ENCODE measurements at regions not wholly inside any gene's neighbourhood (a gene's known extent, or its start where the extent isn't known, plus 50 kb on each side); places are given as distances from the start of the nearest gene placed in this dataset.

DNA sequence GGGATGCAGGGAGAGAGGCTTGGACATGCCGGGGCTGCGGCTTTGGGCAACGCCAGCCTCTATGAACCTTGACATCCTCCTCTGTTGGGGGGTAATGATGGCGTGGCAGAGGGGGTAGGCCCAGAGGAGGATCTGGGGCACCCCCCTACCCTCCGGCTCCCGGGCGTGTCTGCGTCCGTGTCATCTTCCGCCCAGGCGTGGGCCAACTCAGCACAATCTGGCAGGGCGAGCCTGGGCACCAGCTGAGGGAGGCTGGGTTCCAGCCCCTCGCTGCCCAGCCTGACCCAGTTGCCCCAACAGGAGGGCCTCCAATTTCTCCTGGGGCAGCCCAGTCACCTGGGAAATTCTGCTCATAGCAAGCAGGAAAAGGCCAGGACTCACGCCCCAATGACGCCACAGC, 62.9 kb upstream of the IL17B start:
- no peak for DNase-seq (ENCODE audit: low read depth, low spot score)

DNA sequence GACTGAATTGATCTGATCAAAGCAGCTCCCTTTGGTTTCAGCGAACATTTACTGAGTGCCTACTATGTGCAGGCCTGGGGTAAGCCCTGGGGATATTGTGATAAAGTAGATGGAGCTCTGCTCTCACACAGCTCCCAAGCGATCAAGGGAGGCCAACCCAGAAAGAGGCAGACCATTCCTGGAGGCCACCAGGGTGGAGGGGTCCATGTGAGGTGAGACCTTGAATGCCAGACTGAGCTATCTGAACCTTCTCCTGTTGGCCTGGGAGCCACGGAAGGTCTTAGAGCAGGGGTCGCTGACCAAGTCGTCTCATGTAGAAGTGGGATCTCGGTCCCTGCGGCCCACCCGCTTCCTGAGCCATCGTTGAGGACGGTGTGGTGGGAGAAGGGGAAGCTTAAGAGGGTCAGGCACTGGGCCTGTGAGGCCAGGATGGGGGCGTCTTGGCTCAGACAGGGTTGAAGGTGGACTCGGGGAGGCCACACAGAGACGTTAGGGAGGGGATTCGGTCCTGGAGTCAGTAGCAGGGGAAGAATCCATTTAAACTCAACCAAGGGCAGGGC, 62.2 kb upstream of the IL17B start:
- DNase-seq (ENCODE audit: low read depth, low spot score), result no peak

DNA sequence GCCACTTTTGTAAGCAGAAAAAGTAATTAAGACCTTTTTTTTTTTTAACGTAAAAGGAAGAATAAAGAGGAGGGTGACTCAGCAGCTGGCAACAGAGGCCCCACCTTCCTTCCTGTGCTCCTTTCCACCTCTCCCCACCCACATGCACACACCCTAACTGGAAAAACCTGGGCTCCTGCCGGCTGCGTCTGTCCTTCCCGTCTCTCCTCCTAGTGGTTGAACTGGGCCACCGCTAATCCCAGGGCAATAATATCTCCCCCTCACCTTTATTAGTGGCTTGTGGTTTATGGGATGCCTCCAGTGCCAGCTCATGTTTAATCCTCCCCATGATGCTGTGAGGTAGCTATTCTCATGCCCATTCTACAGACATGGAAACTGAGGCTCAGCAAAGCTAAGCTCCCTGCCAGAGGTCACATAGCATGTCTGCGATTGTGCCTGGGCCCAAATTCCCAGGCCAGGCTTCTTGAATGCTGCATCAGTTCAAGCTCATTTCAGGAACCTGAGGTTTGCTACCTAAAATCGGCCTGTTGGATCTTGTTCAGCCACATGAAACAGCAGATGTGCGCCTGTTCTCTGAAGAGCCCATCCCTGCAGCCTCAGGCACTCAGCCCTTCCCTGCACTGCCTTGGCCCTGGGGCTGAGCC, 60.9 kb upstream of the IL17B start:
- peak; percentile 84 for DNase-seq (ENCODE audit: low read depth, low spot score)

DNA sequence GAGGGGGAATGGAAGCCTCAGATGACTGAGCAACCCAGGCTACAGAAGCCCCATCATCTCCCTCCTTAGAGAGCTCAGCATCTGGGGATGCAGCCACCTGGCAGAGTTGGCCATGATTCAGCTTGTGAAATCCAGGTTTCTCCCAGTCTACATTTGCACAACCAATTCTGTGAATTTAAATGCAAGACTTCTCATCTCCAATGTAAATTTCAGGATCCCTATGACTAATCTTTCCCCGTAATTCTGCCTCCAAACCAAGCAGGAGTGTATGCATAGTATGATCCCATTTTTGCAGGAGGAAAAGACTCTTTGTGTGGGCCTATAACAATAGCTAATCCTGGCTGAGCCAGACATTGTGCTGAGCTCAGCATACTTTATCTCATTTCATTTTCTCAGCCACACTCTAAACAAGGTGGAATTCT, 59.6 kb upstream of the IL17B start:
- no peak for DNase-seq (ENCODE audit: low read depth, low spot score)

DNA sequence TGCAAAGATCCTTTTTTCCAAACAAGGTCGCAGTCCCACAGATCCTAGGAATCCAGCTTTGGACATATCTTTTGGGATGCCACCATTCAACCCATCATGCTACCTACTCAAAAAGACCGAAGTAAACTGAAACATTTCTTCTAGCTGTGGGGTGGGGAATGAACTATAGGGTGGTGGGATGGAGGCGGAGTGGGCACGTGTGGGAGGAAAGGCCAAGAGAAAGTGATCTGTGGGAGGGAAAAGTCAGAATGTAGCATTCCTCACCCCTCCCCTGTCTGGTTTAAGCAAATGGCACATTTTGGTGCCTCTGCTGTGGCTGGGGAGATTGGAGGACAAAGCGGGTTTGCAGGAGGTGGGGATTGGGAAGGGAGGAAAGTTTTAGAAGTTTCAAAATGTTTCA, 59.2 kb upstream of the IL17B start:
- DNase-seq (ENCODE audit: low read depth, low spot score), result no peak

DNA sequence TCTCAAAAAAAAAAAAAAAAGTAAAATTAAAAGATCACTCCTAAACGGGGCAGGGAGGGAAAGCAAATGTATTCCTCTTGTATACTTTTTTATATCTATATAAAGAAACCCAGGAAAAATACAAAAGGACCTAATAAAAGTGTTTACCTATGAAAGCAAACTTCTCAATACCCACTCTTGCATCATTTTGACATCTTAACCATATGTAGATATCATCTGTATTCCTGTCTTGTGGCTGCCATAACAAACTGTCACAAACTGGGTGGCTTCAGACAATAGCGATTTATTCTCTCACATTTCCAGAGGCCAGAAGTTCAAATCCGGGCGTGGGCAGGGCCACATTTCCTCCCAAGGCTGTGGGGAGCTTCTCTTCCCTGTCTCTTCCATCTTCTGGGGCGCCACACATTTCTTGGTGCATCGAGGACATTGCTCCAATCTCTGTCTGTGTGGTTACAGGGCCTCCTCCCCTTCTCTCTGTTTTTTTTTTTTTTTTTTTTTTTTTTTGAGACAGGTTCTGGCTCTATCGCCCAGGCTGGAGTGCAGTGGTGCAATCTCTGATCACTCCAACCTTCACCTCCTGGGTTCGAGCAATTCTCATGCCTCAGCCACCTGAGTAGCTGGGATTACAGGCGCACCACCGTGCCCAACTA, 58.4 kb upstream of the IL17B start:
- no peak for DNase-seq (ENCODE audit: low read depth, low spot score)

DNA sequence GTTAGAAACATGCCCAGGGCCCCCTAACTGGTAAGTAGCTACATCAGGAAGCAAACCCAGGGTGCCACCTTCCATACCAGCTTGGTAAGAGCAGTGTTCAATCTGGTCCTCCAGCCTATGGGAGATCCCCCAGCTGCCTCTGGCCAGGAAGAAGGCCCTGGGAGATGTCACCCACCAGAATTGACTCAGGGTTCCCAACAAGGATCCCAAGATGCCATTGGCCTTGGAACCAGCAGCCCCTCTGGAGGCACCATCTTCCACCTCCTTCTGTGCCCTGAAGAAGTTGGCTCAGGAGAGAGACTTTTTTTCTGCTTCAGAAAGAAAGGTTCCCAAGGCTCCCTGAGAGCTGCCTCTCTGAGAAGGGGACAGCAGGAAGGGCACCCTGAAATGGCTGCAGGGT, 56.6 kb upstream of the IL17B start:
- DNase-seq (ENCODE audit: low read depth, low spot score), result no peak

DNA sequence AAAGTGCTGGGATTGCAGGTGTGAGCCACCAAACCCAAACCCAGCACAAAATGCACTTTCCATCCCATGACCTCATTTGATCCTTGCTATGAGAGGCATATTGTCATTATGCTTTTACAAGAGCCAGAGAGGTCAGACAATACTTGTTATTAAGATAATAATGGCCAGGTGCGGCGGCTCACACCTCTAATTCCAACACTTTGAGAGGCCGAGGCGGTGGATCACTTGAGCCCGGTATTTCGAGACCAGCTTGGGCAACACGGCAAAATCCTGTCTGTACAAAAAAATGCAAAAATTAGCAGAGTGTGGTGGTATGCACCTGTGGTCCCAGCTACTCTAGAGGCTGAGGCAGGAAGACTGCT, 55.9 kb upstream of the IL17B start:
- DNase-seq (ENCODE audit: low read depth, low spot score), result no peak

DNA sequence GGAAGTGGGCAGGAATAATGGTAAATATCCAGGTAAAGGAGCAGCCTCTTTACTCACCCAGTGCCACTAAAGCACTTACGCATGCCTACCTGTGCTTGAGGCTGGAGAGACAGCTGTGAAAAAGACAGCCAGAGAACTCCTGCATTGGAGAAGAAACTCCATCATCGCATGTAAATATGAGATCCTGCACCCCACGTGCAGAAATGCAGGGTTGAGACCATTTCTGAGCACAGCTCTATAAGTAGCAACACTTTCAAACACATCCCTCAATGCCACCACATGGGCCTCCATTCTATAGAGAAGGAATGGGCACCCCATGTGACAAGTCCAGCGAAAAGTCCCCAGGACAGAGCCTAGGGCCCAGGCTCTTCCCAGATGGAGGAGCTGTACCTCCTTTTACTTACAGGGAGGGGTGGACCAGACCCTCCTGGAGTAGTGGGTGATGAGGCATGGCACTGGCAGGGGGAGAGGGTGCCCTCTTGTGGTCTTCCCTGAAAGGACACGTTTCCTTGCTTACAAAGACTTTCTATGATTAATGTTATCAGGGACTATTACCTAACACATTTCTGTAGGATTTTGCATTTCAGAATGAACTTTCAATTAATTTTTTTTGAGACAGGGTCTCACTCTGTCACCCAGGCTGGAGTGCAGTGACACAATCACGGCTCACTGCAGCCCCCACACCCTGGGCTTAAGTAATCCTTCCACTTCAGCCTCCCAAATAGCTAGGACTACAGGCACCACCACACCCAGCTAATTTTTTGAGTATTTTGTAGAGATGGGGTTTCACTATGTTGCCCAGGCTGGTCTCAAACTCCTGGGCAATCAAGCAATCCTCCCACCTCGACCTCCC, 55.3 kb upstream of the IL17B start:
- DNase-seq (ENCODE audit: low read depth, low spot score), result peak; percentile 87

DNA sequence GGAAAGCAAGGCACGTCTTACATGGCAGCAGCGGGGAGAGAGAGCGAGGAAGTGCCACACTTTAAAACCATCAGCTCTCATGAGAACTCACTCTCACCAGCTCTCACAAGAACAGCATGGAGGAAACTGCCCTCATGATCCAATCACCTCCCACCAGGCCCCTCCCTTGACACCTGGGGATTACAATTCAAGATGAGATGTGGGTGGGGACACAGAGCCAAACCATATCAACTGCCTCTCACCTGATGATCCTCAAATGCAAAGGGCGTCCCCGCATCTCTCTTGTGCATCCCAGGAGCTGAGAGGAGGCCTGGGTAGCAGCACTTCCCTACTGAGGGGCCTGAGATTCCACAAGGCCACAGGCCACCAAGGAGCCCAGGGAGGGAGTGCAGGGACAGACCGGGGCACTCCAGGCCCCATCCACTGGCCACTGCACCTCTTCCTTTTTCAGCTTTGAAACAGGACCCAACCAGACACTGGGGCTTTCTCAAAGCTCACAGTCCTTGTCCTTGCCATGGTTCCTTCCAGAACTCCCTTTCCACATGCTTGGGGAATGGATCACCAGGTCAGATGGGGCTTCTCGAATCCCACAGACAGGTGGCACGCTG, 54.5 kb upstream of the IL17B start:
- DNase-seq (ENCODE audit: low read depth, low spot score), result no peak

DNA sequence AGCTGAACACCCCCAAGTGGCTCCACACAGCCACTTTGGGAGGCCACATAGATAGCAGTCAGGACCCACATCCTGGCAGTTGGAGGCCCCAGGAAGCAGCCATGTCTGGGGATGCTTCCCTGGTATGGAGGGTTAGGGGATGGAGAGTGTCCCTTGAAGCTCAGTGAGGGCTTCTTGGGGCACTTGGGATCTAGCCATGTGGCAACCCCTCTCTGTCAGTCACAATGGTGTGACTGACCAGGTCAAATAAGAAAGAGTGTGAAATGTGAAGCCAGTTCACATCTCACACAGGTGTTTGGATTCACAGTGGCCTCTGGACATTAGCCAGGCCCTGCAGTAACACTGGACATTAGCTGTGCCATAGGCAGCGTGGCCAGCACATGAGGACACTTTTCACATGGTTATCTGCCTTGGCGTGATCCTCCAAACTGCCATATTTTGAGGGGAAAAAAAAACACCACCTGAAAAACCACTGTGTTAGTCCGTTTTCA, 53.9 kb upstream of the IL17B start:
- no peak for DNase-seq (ENCODE audit: low read depth, low spot score)

DNA sequence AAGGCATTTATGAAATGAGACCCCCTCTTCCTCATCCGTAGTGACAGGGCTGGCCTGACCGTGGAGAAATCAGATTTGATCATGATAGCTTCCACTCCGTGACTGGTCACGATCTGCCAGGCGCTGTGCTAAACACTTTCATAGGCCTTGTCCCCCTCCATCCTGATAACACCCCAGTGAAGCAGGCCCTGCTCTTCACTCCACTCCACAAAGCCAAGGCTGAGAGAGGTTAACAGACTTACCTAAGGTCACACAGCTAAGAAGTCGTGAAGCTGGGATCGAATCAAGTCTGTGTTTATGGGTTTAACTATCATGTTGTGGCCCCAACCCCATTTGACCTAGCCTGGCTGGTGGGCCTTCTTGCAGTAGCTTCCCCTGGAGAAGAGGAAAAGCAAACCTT, 53.3 kb upstream of the IL17B start:
- no peak for DNase-seq (ENCODE audit: low read depth, low spot score)

DNA sequence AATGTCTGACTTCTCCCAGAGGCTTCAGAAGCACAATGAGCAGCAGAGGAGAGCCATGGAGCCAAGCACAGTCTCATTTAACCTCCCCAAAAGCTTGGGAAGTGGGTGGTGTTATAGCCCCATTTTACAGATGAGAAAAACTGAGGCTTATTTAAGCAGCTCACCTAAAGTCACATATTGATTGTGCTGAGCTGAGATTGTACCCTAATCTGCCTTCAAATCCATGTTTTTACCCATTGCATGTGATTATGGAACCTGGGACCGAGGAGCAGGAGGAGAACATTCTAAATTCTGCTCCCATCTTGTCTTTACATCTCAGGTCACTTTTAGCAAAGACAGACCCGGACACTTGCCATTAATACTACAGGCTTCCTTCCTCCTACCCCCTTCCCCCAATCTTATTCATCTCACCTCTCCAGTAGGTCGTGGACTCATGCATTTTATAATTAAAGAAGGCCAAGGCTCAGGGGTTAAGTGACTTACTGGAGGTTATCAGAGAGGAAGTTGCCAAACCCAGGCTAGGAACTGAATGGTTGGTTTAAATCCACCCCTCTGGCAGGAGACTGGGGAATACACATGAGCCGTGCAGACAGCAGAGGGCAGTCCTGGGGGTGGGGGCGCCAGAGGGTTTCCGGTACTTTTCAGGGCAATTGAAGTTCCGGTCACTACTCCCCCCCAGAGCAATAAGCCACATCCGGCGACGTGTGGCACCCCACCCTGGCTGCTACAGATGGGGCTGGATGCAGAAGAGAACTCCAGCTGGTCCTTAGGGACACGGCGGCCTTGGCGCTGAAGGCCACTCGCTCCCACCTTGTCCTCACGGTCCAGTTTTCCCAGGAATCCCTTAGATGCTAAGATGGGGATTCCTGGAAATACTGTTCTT, 51.0 kb upstream of the IL17B start:
- DNase-seq (ENCODE audit: low read depth, low spot score), result peak; percentile 84
